A673 (cell line): ENCODE measurements at regions not wholly inside any gene's neighbourhood (a gene's known extent, or its start where the extent isn't known, plus 50 kb on each side); places are given as distances from the start of the nearest gene placed in this dataset.

Experiments
- BruUV-seq: library from RNA; stranded (reverse); fragments of 400-500 nt; replicated peaks from 2 replicates; lab custom pipeline; 2021; lab: Mats Ljungman, UMichigan
- CTCF ChIA-PET: fragments of 300-600 bp; sonication (Branson Sonifier 250); formaldehyde crosslinking; loops from one replicate; lab custom pipeline; 2022; ENCODE audit warnings: antibody characterized with exemption; lab: Charles Lee
- POLR2A ChIA-PET: fragments of 300-600 bp; sonication (Branson Sonifier 250); formaldehyde crosslinking; loops from one replicate; lab custom pipeline; 2022; ENCODE audit warnings: antibody characterized with exemption; ENCODE audit not compliant: low non-redundant PET; lab: Charles Lee
- DNase-seq: peaks from one replicate; pipeline ENCODE4 v3.0.0-alpha.2; 2015; ENCODE audit warnings: low spot score
- H3K27ac ChIP-seq: fragments of 200-600 bp; sonication (generic); 2 replicates; pipeline ENCODE4 v1.5.1; 2016; ENCODE audit warnings: mixed run types, low read depth, mild to moderate bottlenecking, mixed read lengths, antibody characterized with exemption, low read length; ENCODE audit not compliant: poor library complexity, severe bottlenecking
- H3K27me3 ChIP-seq: fragments of 200-600 bp; sonication (generic); replicated peaks from 2 replicates; pipeline ENCODE4 v1.6.1; 2017; ENCODE audit warnings: mixed run types, low read depth, mild to moderate bottlenecking, mixed read lengths, antibody characterized with exemption, low read length; ENCODE audit not compliant: insufficient read depth, poor library complexity
- H3K36me3 ChIP-seq: fragments of 200-600 bp; sonication (generic); 2 replicates; pipeline ENCODE4 v1.6.1; 2016; ENCODE audit warnings: mixed run types, mild to moderate bottlenecking, mixed read lengths, antibody characterized with exemption, low read length; ENCODE audit not compliant: insufficient read depth, poor library complexity, severe bottlenecking
- H3K4me1 ChIP-seq: fragments of 200-600 bp; sonication (generic); 2 replicates; pipeline ENCODE4 v1.6.1; 2017; ENCODE audit warnings: mixed run types, mild to moderate bottlenecking, mixed read lengths, antibody characterized with exemption, low read length; ENCODE audit not compliant: insufficient read depth, poor library complexity, severe bottlenecking
- H3K4me3 ChIP-seq: fragments of 200-600 bp; sonication (generic); 2 replicates; pipeline ENCODE4 v1.5.1; 2016; ENCODE audit warnings: low read depth, mixed run types, mild to moderate bottlenecking, mixed read lengths, low read length; ENCODE audit not compliant: poor library complexity, severe bottlenecking
- H3K9me3 ChIP-seq: fragments of 200-600 bp; sonication (generic); 2 replicates; pipeline ENCODE4 v1.6.1; 2016; ENCODE audit warnings: mixed run types, low read depth, mild to moderate bottlenecking, mixed read lengths, antibody characterized with exemption, low read length; ENCODE audit not compliant: poor library complexity, severe bottlenecking
- CTCF ChIP-seq: fragments of 300-800, 200-600 bp; sonication (generic); conservative IDR thresholded peaks from 2 replicates; pipeline ENCODE4 v1.5.1; 2017; ENCODE audit warnings: low read depth, mild to moderate bottlenecking, antibody characterized with exemption, low read length, moderate library complexity, mixed read lengths
- EZH2 ChIP-seq: fragments of 200-600 bp; sonication (generic); IDR thresholded peaks from 2 replicates; pipeline ENCODE4 v1.6.1; 2017; ENCODE audit warnings: borderline replicate concordance, low read depth, mild to moderate bottlenecking, mixed read lengths, antibody characterized with exemption, low read length; ENCODE audit not compliant: poor library complexity, severe bottlenecking
- intact Hi-C: fragments of 100-400 bp; cut with micrococcal nuclease; formaldehyde crosslinking; loops from one replicate; pipeline ENCODE4 v1.10.0; 2022; ENCODE audit not compliant: unreplicated experiment

DNA sequence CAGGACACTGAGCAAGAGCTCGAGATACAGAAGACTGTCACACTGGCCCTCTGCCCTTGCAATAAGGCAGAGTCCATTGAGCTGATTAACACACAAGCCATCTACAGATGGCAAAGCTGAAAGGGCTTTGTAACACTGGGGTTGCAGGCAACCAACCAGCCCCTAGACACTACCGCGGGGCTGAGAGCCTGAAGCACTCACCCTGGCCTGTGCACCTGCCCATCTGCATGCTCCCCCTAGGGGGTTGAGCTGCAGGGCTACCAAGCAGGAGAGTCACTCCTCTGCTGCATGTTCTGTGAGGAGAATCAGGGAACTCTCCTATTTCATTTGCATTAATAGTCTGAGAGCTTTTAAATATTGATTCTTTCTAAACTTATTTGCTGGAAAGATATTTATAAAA lies 128.1 kb upstream of the VIPR2 start:
- no peak overlapping the region for H3K4me3 ChIP-seq
- H3K9me3 ChIP-seq, result peaks cover 15% of the 10 kb centered on the region
- no TSS peak for BruUV-seq
- no peak for DNase-seq
- no peaks in the 10 kb centered on the region for H3K36me3 ChIP-seq
- POLR2A ChIA-PET, result no interaction called here
- intact Hi-C loops, result no loop called here
- H3K4me1 ChIP-seq, result no peaks in the 10 kb centered on the region
- CTCF ChIA-PET, result no interaction called here
- no peaks in the 10 kb centered on the region for H3K27me3 ChIP-seq
- TF ChIP-seq EZH2 (no peak), CTCF (no peak)
- H3K27ac ChIP-seq, result no peak overlapping the region

- no peak overlapping the region for H3K27ac ChIP-seq
- CTCF ChIA-PET, result no interaction called here
- BruUV-seq, result no TSS peak
- intact Hi-C loops, result no loop called here
- no peak overlapping the region for H3K4me3 ChIP-seq
- peaks cover 15% of the 10 kb centered on the region for H3K9me3 ChIP-seq
- H3K4me1 ChIP-seq, result no peaks in the 10 kb centered on the region
- no peak for TF ChIP-seq EZH2
- no peak for TF ChIP-seq CTCF
- POLR2A ChIA-PET, result no interaction called here
- H3K27me3 ChIP-seq, result no peaks in the 10 kb centered on the region
- H3K36me3 ChIP-seq, result no peaks in the 10 kb centered on the region
- DNase-seq, result no peak
These were observed 127.1 kb upstream of the VIPR2 start for GRCh38 chr7:159271781-159272180.

- H3K27me3 ChIP-seq, result no peaks in the 10 kb centered on the region
- POLR2A ChIA-PET, result no interaction called here
- CTCF ChIA-PET, result no interaction called here
- no TSS peak for BruUV-seq
- H3K4me3 ChIP-seq, result no peak overlapping the region
- TF ChIP-seq EZH2 (no peak), CTCF (no peak)
- H3K4me1 ChIP-seq, result no peaks in the 10 kb centered on the region
- intact Hi-C loops, result no loop called here
- H3K9me3 ChIP-seq, result peaks cover 15% of the 10 kb centered on the region
- no peak for DNase-seq
- no peaks in the 10 kb centered on the region for H3K36me3 ChIP-seq
- H3K27ac ChIP-seq, result no peak overlapping the region
These were observed 125.1 kb upstream of the VIPR2 start for GRCh38 chr7:159269745-159270144.
